Upper lobe of left lung (tissue), 6 donors: ENCODE measurements at regions not wholly inside any gene's neighbourhood (a gene's known extent, or its start where the extent isn't known, plus 50 kb on each side); places are given as distances from the start of the nearest gene placed in this dataset.

Experiments
- ATAC-seq, 2 donors: fragments of 200-7000 bp; cut with Tn5 transposase; one replicate each; pipeline ENCODE4 v1.9.1; 2022; ENCODE audit warnings: mild to moderate bottlenecking in 2 of 2, moderate library complexity in 2 of 2; ENCODE audit not compliant: low FRiP score in 2 of 2
- DNase-seq, 2 donors: peaks; one replicate each; pipeline ENCODE4 v3.0.0-alpha.2; 2019 to 2020
- H3K27ac ChIP-seq, 4 donors: fragments of 200-600 bp; sonication (generic); one replicate each; pipeline ENCODE4 v1.5.1; 2016 to 2019
- H3K27me3 ChIP-seq, 4 donors: fragments of 200-600 bp; sonication (generic); one replicate each; pipeline ENCODE4 v1.5.1; 2017 to 2019
- H3K36me3 ChIP-seq, 4 donors: fragments of 200-600 bp; sonication (generic); one replicate each; pipeline ENCODE4 v1.5.1; 2016 to 2019
- H3K4me1 ChIP-seq, 4 donors: fragments of 200-600 bp; sonication (generic); one replicate each; pipeline ENCODE4 v1.5.1; 2018 to 2019
- H3K4me3 ChIP-seq, 4 donors: fragments of 200-600 bp; sonication (generic); one replicate each; pipeline ENCODE4 v1.5.1; 2017 to 2019; ENCODE audit warnings: mild to moderate bottlenecking in 2 of 4, moderate library complexity in 1 of 4
- H3K9me3 ChIP-seq, 4 donors: fragments of 200-600 bp; sonication (generic); one replicate each; pipeline ENCODE4 v1.5.1; 2018 to 2019
- EP300 ChIP-seq, 4 donors: sonication (generic); formaldehyde crosslinking; IDR thresholded peaks; one replicate each; pipeline ENCODE4 v1.5.1; 2017; ENCODE audit warnings: antibody characterized with exemption in 4 of 4, control low read depth in 2 of 4
- POLR2A ChIP-seq, 4 donors: fragments of 450-650 bp; IDR thresholded peaks; one replicate each; pipeline ENCODE4 v1.5.1; 2016 to 2017; ENCODE audit warnings: antibody characterized with exemption in 4 of 4, mild to moderate bottlenecking in 2 of 4
- POLR2AphosphoS5 ChIP-seq, 2 donors: sonication (generic); formaldehyde crosslinking; IDR thresholded peaks; one replicate each; pipeline ENCODE4 v1.5.1; 2017; ENCODE audit warnings: antibody characterized with exemption in 2 of 2
- WGBS, 2 donors: methylation state at CpG; one replicate each; pipeline ENCODE4 v1.1.5; 2017 to 2018; 5-methylcytosine and 5-hydroxymethylcytosine counted together
- TF ChIP-seq, protein P1 (sequence below), 6 experiments: fragments of 450-650 bp in 4 of 6; fragments of 200-600 bp in 2 of 6; sonication (generic) in 2 of 6; IDR thresholded peaks; one replicate each; pipeline ENCODE4 v1.5.1; 2016 to 2019; ENCODE audit warnings: antibody characterized with exemption in 6 of 6
- donor health status: DM: no; HTN: no; CAD: no; lungs with moderate emphysema.
- donor health status: DM: no; HTN: yes; CAD: no; lungs with severe emphysema.

DNA sequence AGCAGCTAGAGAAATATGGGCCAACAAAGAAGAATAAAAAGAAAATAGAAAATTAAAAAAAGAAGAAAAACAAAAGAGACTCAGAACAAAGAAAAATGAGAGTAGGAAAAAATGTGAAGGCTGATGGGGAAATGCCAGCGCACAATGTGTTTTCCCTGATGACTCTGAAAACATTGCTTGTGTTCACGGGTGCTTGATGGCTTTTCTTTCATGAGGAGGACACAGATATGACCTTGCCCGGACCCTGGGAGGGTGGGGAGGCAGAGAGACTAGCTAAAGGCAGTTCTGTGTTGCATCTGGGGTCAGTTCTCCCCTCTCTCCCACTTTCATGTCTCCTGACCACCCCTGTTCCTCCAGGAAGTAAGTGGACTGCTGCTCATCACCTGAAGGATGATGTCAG, 125.9 kb downstream of the MOBP start:
- Histone ChIP-seq H3K36me3 (no peaks in the 10 kb centered on the region), H3K4me1 (no peaks in the 10 kb centered on the region), H3K27ac (no peak overlapping the region), H3K27me3 (no peaks in the 10 kb centered on the region), H3K4me3 (no peak overlapping the region), H3K9me3 (no peaks in the 10 kb centered on the region)
- DNase-seq, result no peak
- no peak for ATAC-seq
- WGBS, 2 donors, result 50 to 59% methylated on average over 3 of the region's 3 CpGs
- TF ChIP-seq EP300 (IDR thresholded peaks at IDR 0.05), result no peak
- no peak for TF ChIP-seq POLR2AphosphoS5 (IDR thresholded peaks at IDR 0.05)
- TF ChIP-seq POLR2A (IDR thresholded peaks at IDR 0.05), result no peak
- TF ChIP-seq, protein P1, sequence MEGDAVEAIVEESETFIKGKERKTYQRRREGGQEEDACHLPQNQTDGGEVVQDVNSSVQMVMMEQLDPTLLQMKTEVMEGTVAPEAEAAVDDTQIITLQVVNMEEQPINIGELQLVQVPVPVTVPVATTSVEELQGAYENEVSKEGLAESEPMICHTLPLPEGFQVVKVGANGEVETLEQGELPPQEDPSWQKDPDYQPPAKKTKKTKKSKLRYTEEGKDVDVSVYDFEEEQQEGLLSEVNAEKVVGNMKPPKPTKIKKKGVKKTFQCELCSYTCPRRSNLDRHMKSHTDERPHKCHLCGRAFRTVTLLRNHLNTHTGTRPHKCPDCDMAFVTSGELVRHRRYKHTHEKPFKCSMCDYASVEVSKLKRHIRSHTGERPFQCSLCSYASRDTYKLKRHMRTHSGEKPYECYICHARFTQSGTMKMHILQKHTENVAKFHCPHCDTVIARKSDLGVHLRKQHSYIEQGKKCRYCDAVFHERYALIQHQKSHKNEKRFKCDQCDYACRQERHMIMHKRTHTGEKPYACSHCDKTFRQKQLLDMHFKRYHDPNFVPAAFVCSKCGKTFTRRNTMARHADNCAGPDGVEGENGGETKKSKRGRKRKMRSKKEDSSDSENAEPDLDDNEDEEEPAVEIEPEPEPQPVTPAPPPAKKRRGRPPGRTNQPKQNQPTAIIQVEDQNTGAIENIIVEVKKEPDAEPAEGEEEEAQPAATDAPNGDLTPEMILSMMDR (IDR thresholded peaks at IDR 0.05), result no peak

DNA sequence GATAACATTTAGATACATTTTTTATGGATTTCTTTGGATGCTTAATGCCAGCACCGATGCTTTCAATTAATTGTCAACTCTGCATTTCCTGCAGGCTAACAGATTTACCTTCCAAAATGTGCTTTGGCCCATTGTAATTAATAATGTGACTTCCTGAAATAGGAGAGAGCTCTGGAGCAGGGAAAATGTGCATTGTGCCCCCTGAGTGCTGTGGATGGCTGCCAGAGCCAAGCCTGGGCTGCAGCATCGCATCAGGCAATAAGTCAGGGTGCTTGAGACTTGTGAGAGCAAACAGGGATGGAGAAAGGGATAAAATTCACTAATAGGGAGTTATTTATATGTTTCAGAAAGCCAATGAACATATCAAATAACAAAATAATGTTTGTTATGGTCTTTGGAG, 133.8 kb downstream of the MOBP start:
- Histone ChIP-seq H3K27ac (no peak overlapping the region), H3K4me1 (no peaks in the 10 kb centered on the region), H3K9me3 (no peaks in the 10 kb centered on the region), H3K36me3 (no peaks in the 10 kb centered on the region), H3K4me3 (no peak overlapping the region), H3K27me3 (no peaks in the 10 kb centered on the region)
- ATAC-seq, result no peak
- 29 to 53% methylated on average over 2 of the region's 2 CpGs for WGBS, 2 donors
- no peak for DNase-seq
- TF ChIP-seq, protein P1 (IDR thresholded peaks at IDR 0.05), result no peak
- TF ChIP-seq POLR2AphosphoS5 (IDR thresholded peaks at IDR 0.05) (no peak), POLR2A (IDR thresholded peaks at IDR 0.05) (no peak), EP300 (IDR thresholded peaks at IDR 0.05) (no peak)

DNA sequence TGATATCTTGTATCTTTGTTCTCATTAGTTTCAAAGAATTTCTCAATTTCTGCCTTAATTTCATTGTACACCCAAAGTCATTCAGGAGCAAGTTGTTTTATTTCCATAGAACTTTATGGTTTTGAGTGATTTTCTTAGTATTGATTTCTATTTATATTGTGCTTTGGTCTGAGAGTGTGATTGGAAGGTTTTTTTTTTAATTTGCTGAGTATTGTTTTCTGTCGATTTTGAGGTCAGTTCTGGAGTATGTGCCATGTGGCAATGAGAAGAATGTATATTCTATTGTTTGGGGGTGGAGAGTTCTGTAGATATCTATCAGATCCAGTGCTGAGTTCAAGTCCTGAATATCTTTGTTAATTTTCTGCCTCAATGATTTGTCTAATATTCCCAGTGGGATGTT, 138.4 kb downstream of the MOBP start:
- H3K27me3 ChIP-seq, result no peaks in the 10 kb centered on the region
- no peaks in the 10 kb centered on the region for H3K36me3 ChIP-seq

DNA sequence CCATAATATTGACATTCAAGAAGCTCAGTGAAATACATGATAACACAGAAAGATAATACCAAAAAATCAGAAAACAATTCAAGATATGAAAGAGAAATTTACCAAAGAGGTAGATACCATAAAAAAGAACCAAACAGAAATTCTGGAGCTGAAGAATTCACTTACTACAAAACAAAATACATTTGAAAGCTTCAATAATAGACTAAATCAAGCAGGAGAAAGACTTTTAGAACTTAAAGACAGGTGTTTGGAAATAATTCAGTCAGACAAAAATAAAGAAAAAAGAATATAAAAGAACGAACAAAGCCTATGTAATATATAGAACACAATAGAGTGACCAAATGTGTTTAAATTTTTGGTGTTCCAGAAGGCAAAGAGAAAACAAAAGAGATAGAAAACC, 158.7 kb downstream of the MOBP start:
- Histone ChIP-seq H3K9me3 (peaks cover 0 to 4% (median 1%) of the 10 kb centered on the region in 4 donors), H3K36me3 (no peaks in the 10 kb centered on the region), H3K27ac (no peak overlapping the region), H3K27me3 (no peaks in the 10 kb centered on the region), H3K4me3 (no peak overlapping the region), H3K4me1 (no peaks in the 10 kb centered on the region)
- DNase-seq (no peak), ATAC-seq (no peak)
- TF ChIP-seq POLR2AphosphoS5 (IDR thresholded peaks at IDR 0.05) (no peak), EP300 (IDR thresholded peaks at IDR 0.05) (no peak), POLR2A (IDR thresholded peaks at IDR 0.05) (no peak)
- TF ChIP-seq, protein P1 (IDR thresholded peaks at IDR 0.05), result no peak
- WGBS, 2 donors, result 76 to 86% methylated on average over 1 of the region's 1 CpG

More for the DNA sequence above, 138.4 kb downstream of the MOBP start:
- no peaks in the 10 kb centered on the region for H3K9me3 ChIP-seq
- 93 to 97% methylated on average over 1 of the region's 1 CpG for WGBS, 2 donors
- no peak overlapping the region for H3K27ac ChIP-seq
- no peak for TF ChIP-seq POLR2AphosphoS5 (IDR thresholded peaks at IDR 0.05)
- no peak for TF ChIP-seq POLR2A (IDR thresholded peaks at IDR 0.05)
- TF ChIP-seq, protein P1 (IDR thresholded peaks at IDR 0.05), result no peak
- no peak for TF ChIP-seq EP300 (IDR thresholded peaks at IDR 0.05)
- no peaks in the 10 kb centered on the region for H3K4me1 ChIP-seq
- H3K4me3 ChIP-seq, result no peak overlapping the region
- DNase-seq (no peak), ATAC-seq (no peak)

DNA sequence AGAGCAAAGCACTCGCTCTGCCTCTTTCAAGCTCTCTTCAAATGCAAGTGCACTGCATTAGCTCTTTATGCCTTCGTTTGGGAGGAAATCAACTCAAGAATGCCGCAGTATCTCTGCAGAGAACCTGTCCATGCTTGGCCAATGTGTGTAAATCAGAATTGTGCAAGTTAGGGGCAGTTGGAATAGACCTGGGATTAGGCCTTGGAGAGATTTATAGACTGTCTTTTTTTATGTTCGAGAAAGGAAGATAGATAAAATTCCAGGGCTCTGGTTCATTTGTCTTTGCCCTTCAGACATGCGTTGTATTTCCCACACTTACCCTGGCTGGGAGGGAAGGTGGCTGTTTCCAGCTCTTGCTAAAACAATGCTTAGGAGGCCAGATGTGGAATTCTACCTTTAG, 163.7 kb downstream of the MOBP start:
- no peak overlapping the region for H3K27ac ChIP-seq
- peaks cover 0 to 3% (median 1%) of the 10 kb centered on the region in 4 donors for H3K9me3 ChIP-seq
- ATAC-seq (no peak), DNase-seq (no peak)
- TF ChIP-seq, protein P1 (IDR thresholded peaks at IDR 0.05), result no peak
- TF ChIP-seq POLR2A (IDR thresholded peaks at IDR 0.05) (no peak), EP300 (IDR thresholded peaks at IDR 0.05) (no peak), POLR2AphosphoS5 (IDR thresholded peaks at IDR 0.05) (no peak)
- no peaks in the 10 kb centered on the region for H3K27me3 ChIP-seq
- 50% methylated on average over 5 of the region's 5 CpGs for WGBS, 2 donors
- H3K4me1 ChIP-seq, result no peaks in the 10 kb centered on the region
- no peak overlapping the region for H3K4me3 ChIP-seq
- H3K36me3 ChIP-seq, result no peaks in the 10 kb centered on the region
